ENCODE measurements at regions not wholly inside any gene's neighbourhood (a gene's known extent, or its start where the extent isn't known, plus 50 kb on each side); places are given as distances from the start of the nearest gene placed in this dataset.

GRCh38 chr13:37294472-37294871, 189.0 kb upstream of the CSNK1A1L start:
- TF ChIP-seq YY1 (IDR thresholded peaks at IDR 0.05; ENCODE audit: insufficient read depth, insufficient read length) = no peak
- no peak for TF ChIP-seq ZNF274 (IDR thresholded peaks at IDR 0.05; ENCODE audit: low read depth, low read length)

Data from NT2/D1 (cell line).